Loucy (cell line): ENCODE measurements at regions not wholly inside any gene's neighbourhood (a gene's known extent, or its start where the extent isn't known, plus 50 kb on each side); places are given as distances from the start of the nearest gene placed in this dataset.

Experiments used
- H2AFZ ChIP-seq: fragments of 200-600 bp; sonication (generic); 2 replicates; pipeline ENCODE4 v1.6.0; 2016; ENCODE audit warnings: antibody characterized with exemption, mild to moderate bottlenecking, low read length, moderate library complexity
- H3F3A ChIP-seq: fragments of 200-600 bp; 2 replicates; pipeline ENCODE4 v1.6.0; 2016; ENCODE audit warnings: antibody characterized with exemption, low read depth, mild to moderate bottlenecking
- H3K27me3 ChIP-seq: fragments of 200-600 bp; sonication (generic); 2 replicates; pipeline ENCODE4 v1.6.1; 2014; ENCODE audit warnings: low read length, mild to moderate bottlenecking; ENCODE audit not compliant: insufficient read depth, poor library complexity, severe bottlenecking
- H3K36me3 ChIP-seq: fragments of 200-600 bp; sonication (generic); 2 replicates; pipeline ENCODE4 v1.6.1; 2016; ENCODE audit warnings: low read length; ENCODE audit not compliant: insufficient read depth
- H3K4me1 ChIP-seq: fragments of 200-600 bp; sonication (generic); 2 replicates; pipeline ENCODE4 v1.5.1; 2014; ENCODE audit warnings: low read length, mild to moderate bottlenecking; ENCODE audit not compliant: insufficient read depth, poor library complexity, severe bottlenecking
- H3K4me2 ChIP-seq: fragments of 200-600 bp; sonication (generic); 2 replicates; pipeline ENCODE4 v1.6.0; 2014; ENCODE audit warnings: antibody characterized with exemption, low read length, low read depth, mild to moderate bottlenecking; ENCODE audit not compliant: poor library complexity, severe bottlenecking
- H3K4me3 ChIP-seq: fragments of 200-600 bp; sonication (generic); 2 replicates; pipeline ENCODE4 v1.5.1; 2014; ENCODE audit warnings: low read length, mild to moderate bottlenecking, mixed read lengths; ENCODE audit not compliant: poor library complexity, severe bottlenecking
- H3K79me2 ChIP-seq: fragments of 200-600 bp; sonication (generic); 2 replicates; pipeline ENCODE4 v1.6.1; 2014; ENCODE audit warnings: low read length; ENCODE audit not compliant: insufficient read depth
- H3K9ac ChIP-seq: fragments of 200-600 bp; sonication (generic); 2 replicates; pipeline ENCODE4 v1.6.0; 2014; ENCODE audit warnings: mild to moderate bottlenecking, low read depth, low read length, moderate library complexity; ENCODE audit not compliant: poor library complexity, severe bottlenecking
- H3K9me2 ChIP-seq: fragments of 200-600 bp; sonication (generic); replicated peaks from 2 replicates; pipeline ENCODE4 v1.6.1; 2016; ENCODE audit warnings: low read depth, low read length, mixed read lengths
- H3K9me3 ChIP-seq: fragments of 200-600 bp; sonication (generic); 2 replicates; pipeline ENCODE4 v1.6.1; 2014; ENCODE audit warnings: mild to moderate bottlenecking, antibody characterized with exemption, low read length, low read depth; ENCODE audit not compliant: insufficient read depth
- H4K20me1 ChIP-seq: fragments of 200-600 bp; sonication (generic); 2 replicates; pipeline ENCODE4 v1.6.0; 2014; ENCODE audit warnings: antibody characterized with exemption, low read length, mild to moderate bottlenecking; ENCODE audit not compliant: insufficient read depth, poor library complexity, severe bottlenecking
- EZH2phosphoT487 ChIP-seq: fragments of 200-600 bp; IDR thresholded peaks from 2 replicates; pipeline ENCODE4 v1.6.1; 2018; ENCODE audit warnings: antibody characterized with exemption, mild to moderate bottlenecking, moderate library complexity, borderline replicate concordance
- TF ChIP-seq, protein P1 (sequence below): fragments of 200-600 bp; sonication (generic); conservative IDR thresholded peaks from 2 replicates; pipeline ENCODE4 v1.5.1; 2014; ENCODE audit warnings: mild to moderate bottlenecking, antibody characterized with exemption, low read length

- H3K4me1 ChIP-seq: peaks cover 16% of the 10 kb centered on the region
These were observed 92.9 kb upstream of the MTAP start for GRCh38 chr9:21709464-21710058.

GRCh38 chr9:21710548-21711191 lies 91.8 kb upstream of the MTAP start:
- Histone ChIP-seq H3F3A (no peaks in the 10 kb centered on the region), H3K9me2 (no peaks in the 10 kb centered on the region), H3K4me1 (peaks cover 16% of the 10 kb centered on the region), H3K27me3 (no peaks in the 10 kb centered on the region), H2AFZ (no peak overlapping the region), H3K9ac (no peak overlapping the region), H3K79me2 (no peaks in the 10 kb centered on the region), H3K36me3 (no peaks in the 10 kb centered on the region), H3K4me3 (no peak overlapping the region), H3K9me3 (no peaks in the 10 kb centered on the region), H4K20me1 (no peaks in the 10 kb centered on the region), H3K4me2 (no peak overlapping the region)
- TF ChIP-seq EZH2phosphoT487: no peak
- TF ChIP-seq, protein P1, sequence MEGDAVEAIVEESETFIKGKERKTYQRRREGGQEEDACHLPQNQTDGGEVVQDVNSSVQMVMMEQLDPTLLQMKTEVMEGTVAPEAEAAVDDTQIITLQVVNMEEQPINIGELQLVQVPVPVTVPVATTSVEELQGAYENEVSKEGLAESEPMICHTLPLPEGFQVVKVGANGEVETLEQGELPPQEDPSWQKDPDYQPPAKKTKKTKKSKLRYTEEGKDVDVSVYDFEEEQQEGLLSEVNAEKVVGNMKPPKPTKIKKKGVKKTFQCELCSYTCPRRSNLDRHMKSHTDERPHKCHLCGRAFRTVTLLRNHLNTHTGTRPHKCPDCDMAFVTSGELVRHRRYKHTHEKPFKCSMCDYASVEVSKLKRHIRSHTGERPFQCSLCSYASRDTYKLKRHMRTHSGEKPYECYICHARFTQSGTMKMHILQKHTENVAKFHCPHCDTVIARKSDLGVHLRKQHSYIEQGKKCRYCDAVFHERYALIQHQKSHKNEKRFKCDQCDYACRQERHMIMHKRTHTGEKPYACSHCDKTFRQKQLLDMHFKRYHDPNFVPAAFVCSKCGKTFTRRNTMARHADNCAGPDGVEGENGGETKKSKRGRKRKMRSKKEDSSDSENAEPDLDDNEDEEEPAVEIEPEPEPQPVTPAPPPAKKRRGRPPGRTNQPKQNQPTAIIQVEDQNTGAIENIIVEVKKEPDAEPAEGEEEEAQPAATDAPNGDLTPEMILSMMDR: no peak

More at GRCh38 chr9:21709464-21710058, 92.9 kb upstream of the MTAP start:
- no peaks in the 10 kb centered on the region for H3F3A ChIP-seq
- H3K36me3 ChIP-seq: no peaks in the 10 kb centered on the region
- H3K4me3 ChIP-seq: no peak overlapping the region
- no peaks in the 10 kb centered on the region for H4K20me1 ChIP-seq
- H2AFZ ChIP-seq: no peak overlapping the region
- H3K79me2 ChIP-seq: no peaks in the 10 kb centered on the region
- H3K9me3 ChIP-seq: no peaks in the 10 kb centered on the region
- no peaks in the 10 kb centered on the region for H3K9me2 ChIP-seq
- H3K27me3 ChIP-seq: no peaks in the 10 kb centered on the region
- no peak overlapping the region for H3K9ac ChIP-seq
- H3K4me2 ChIP-seq: no peak overlapping the region
- TF ChIP-seq, protein P1: peak; percentile 65
- TF ChIP-seq EZH2phosphoT487: no peak

- Histone ChIP-seq H3K4me2 (no peak overlapping the region), H3K9ac (no peak overlapping the region), H3K9me3 (no peaks in the 10 kb centered on the region), H3K79me2 (no peaks in the 10 kb centered on the region), H4K20me1 (no peaks in the 10 kb centered on the region), H3K4me1 (peaks cover 16% of the 10 kb centered on the region), H3K36me3 (no peaks in the 10 kb centered on the region), H3F3A (no peaks in the 10 kb centered on the region), H3K9me2 (no peaks in the 10 kb centered on the region), H3K4me3 (no peak overlapping the region), H2AFZ (no peak overlapping the region), H3K27me3 (no peaks in the 10 kb centered on the region)
- no peak for TF ChIP-seq EZH2phosphoT487
- TF ChIP-seq, protein P1: no peak
These were observed 90.9 kb upstream of the MTAP start for GRCh38 chr9:21711504-21711903.
